NCI-H1436 treated with DMSO at 0.1 percent for 48 hours (cell line): ENCODE measurements at regions not wholly inside any gene's neighbourhood (a gene's known extent, or its start where the extent isn't known, plus 50 kb on each side); places are given as distances from the start of the nearest gene placed in this dataset.

Source experiments
- DNase-seq: peaks from one replicate; lab custom pipeline; 2025; lab: John Stamatoyannopoulos, UW

GRCh38 chrX:9317176-9317575 is 147.7 kb upstream of the TBL1X start:
- DNase-seq, result no peak

GRCh38 chrX:9318213-9318612 is 146.6 kb upstream of the TBL1X start:
- DNase-seq, result no peak

GRCh38 chrX:9318766-9319165 is 146.1 kb upstream of the TBL1X start:
- no peak for DNase-seq

- no peak for DNase-seq
Measured at GRCh38 chrX:9320940-9321339, 143.9 kb upstream of the TBL1X start.

- DNase-seq, result no peak
Measured at GRCh38 chrX:9324676-9325075, 140.2 kb upstream of the TBL1X start.

- no peak for DNase-seq
Measured at GRCh38 chrX:9326369-9326768, 138.5 kb upstream of the TBL1X start.

GRCh38 chrX:9327086-9327746 is 137.6 kb upstream of the TBL1X start:
- DNase-seq, result no peak

- DNase-seq, result no peak
Measured at GRCh38 chrX:9327747-9328145, 137.1 kb upstream of the TBL1X start.

- DNase-seq, result no peak
Measured at GRCh38 chrX:9329056-9329455, 135.8 kb upstream of the TBL1X start.

- DNase-seq, result no peak
Measured at GRCh38 chrX:9330249-9330982, 134.4 kb upstream of the TBL1X start.

- no peak for DNase-seq
Measured at GRCh38 chrX:9333873-9334560, 130.8 kb upstream of the TBL1X start.

GRCh38 chrX:9335251-9335650 is 129.6 kb upstream of the TBL1X start:
- DNase-seq, result no peak

- DNase-seq, result no peak
Measured at GRCh38 chrX:9336456-9336855, 128.4 kb upstream of the TBL1X start.

GRCh38 chrX:9337046-9337445 is 127.8 kb upstream of the TBL1X start:
- no peak for DNase-seq

- DNase-seq, result no peak
Measured at GRCh38 chrX:9338986-9339385, 125.9 kb upstream of the TBL1X start.

GRCh38 chrX:9339603-9340491 is 125.0 kb upstream of the TBL1X start:
- DNase-seq, result no peak

- no peak for DNase-seq
Measured at GRCh38 chrX:9340598-9341290, 124.1 kb upstream of the TBL1X start.

- no peak for DNase-seq
Measured at GRCh38 chrX:9341291-9342201, 123.3 kb upstream of the TBL1X start.

GRCh38 chrX:9342561-9343051 is 122.3 kb upstream of the TBL1X start:
- no peak for DNase-seq

- DNase-seq, result no peak
Measured at GRCh38 chrX:9343971-9344370, 120.9 kb upstream of the TBL1X start.
